Endothelial cell of umbilical vein (primary cell): ENCODE measurements at regions not wholly inside any gene's neighbourhood (a gene's known extent, or its start where the extent isn't known, plus 50 kb on each side); places are given as distances from the start of the nearest gene placed in this dataset.

ENCODE experiments used
- BruUV-seq: library from RNA; stranded (reverse); fragments of 400-500 nt; replicated peaks from 2 replicates; lab custom pipeline; 2021; lab: Mats Ljungman, UMichigan
- CTCF ChIA-PET: fragments of 300-600, 350-600 bp; sonication (Branson Sonifier 250); formaldehyde crosslinking; loops from one replicate; lab custom pipeline; 2021; ENCODE audit warnings: antibody characterized with exemption, inconsistent platforms; lab: Charles Lee
- POLR2A ChIA-PET: fragments of 300-600, 350-600 bp; sonication (Branson Sonifier 250); formaldehyde crosslinking; loops from one replicate; lab custom pipeline; 2021; ENCODE audit warnings: antibody characterized with exemption, inconsistent platforms; lab: Charles Lee
- DNase-seq: peaks from one replicate; pipeline ENCODE4 v3.0.0-alpha.2; 2011; ENCODE audit warnings: low read depth, low spot score
- FAIRE-seq: peaks from 2 replicates; lab custom pipeline; 2011; peaks lifted over from hg19 to GRCh38; lab: Jason Lieb, UNC
- H2AFZ ChIP-seq: 2 replicates; pipeline ENCODE4 v1.6.0; 2012; ENCODE audit warnings: low read depth, low read length, control low read depth, inconsistent platforms
- H3K27ac ChIP-seq: 2 replicates; pipeline ENCODE4 v1.5.1; 2011; ENCODE audit warnings: low read depth, mild to moderate bottlenecking, control low read depth, low read length, moderate library complexity; ENCODE audit not compliant: insufficient read depth
- H3K27me3 ChIP-seq, 2 experiments: 2 replicates each; pipeline versions ENCODE4 v1.6.0 to v1.6.1; 2011; ENCODE audit warnings: low read length in 2 of 2, mixed read lengths in 1 of 2; ENCODE audit not compliant: control insufficient read depth in 2 of 2, insufficient read depth in 2 of 2
- H3K36me3 ChIP-seq, 2 experiments: 2 replicates in 1 of 2; 3 replicates in 1 of 2; pipeline ENCODE4 v1.5.1; 2011; ENCODE audit warnings: low read length in 2 of 2, mild to moderate bottlenecking in 1 of 2, moderate library complexity in 1 of 2; ENCODE audit not compliant: control insufficient read depth in 2 of 2, insufficient read depth in 2 of 2; ENCODE audit errors: extremely low read depth in 1 of 2
- H3K4me1 ChIP-seq: 3 replicates; pipeline ENCODE4 v1.5.1; 2011; ENCODE audit warnings: mild to moderate bottlenecking, low read length; ENCODE audit not compliant: control insufficient read depth, insufficient read depth; ENCODE audit errors: extremely low read depth
- H3K4me2 ChIP-seq: 2 replicates; pipeline ENCODE4 v1.6.1; 2011; ENCODE audit warnings: low read length, control low read depth, mixed read lengths; ENCODE audit not compliant: insufficient read depth
- H3K4me3 ChIP-seq, 3 experiments: fragments of 200-600 bp in 1 of 3; sonication (generic), shearing (Covaris generic) in 1 of 3; replicated peaks in 1 of 3; 2 replicates each; pipeline ENCODE4 v1.5.1; 2011 to 2016; ENCODE audit warnings: control low read depth in 3 of 3, low read length in 3 of 3, mild to moderate bottlenecking in 2 of 3, inconsistent platforms in 1 of 3, low read depth in 1 of 3, moderate library complexity in 1 of 3; ENCODE audit not compliant: insufficient read depth in 1 of 3
- H3K79me2 ChIP-seq: 2 replicates; pipeline ENCODE4 v1.6.0; 2012; ENCODE audit warnings: low read length, inconsistent platforms; ENCODE audit not compliant: control insufficient read depth, insufficient read depth
- H3K9ac ChIP-seq: replicated peaks from 2 replicates; pipeline ENCODE3; 2011; ENCODE audit warnings: low read length, control low read depth; ENCODE audit not compliant: insufficient read depth; ENCODE audit errors: extremely low read depth
- H3K9me1 ChIP-seq: replicated peaks from 3 replicates; pipeline ENCODE4 v1.6.0; 2011; ENCODE audit warnings: mild to moderate bottlenecking, low read length; ENCODE audit not compliant: control insufficient read depth, insufficient read depth; ENCODE audit errors: extremely low read depth
- H3K9me3 ChIP-seq: replicated peaks from 2 replicates; pipeline ENCODE4 v1.5.1; 2012; ENCODE audit warnings: low read length, inconsistent platforms; ENCODE audit not compliant: control insufficient read depth, insufficient read depth
- H4K20me1 ChIP-seq: replicated peaks from 2 replicates; pipeline ENCODE3; 2011; ENCODE audit warnings: mild to moderate bottlenecking, low read length; ENCODE audit not compliant: control insufficient read depth, insufficient read depth; ENCODE audit errors: extremely low read depth
- EZH2 ChIP-seq: IDR thresholded peaks from 2 replicates; pipeline ENCODE4 v1.6.1; 2012; ENCODE audit warnings: borderline replicate concordance, low read depth, mild to moderate bottlenecking, moderate library complexity, low read length, inconsistent platforms; ENCODE audit not compliant: severe bottlenecking
- FOS ChIP-seq: IDR thresholded peaks from 2 replicates; pipeline ENCODE4 v1.6.1; 2011; ENCODE audit warnings: mild to moderate bottlenecking, low read length, moderate library complexity, borderline replicate concordance; ENCODE audit not compliant: insufficient read depth
- GATA2 ChIP-seq: IDR thresholded peaks from 2 replicates; pipeline ENCODE4 v1.7.0; 2011; ENCODE audit warnings: low read depth, mild to moderate bottlenecking, moderate library complexity, mixed read lengths, low read length; ENCODE audit not compliant: insufficient read length, insufficient read depth
- JUN ChIP-seq: IDR thresholded peaks from 2 replicates; pipeline ENCODE4 v1.6.1; 2011; ENCODE audit warnings: borderline replicate concordance, low read depth; ENCODE audit not compliant: insufficient read length, insufficient read depth
- MYC ChIP-seq: IDR thresholded peaks from one replicate; pipeline ENCODE4 v1.6.1; 2011; ENCODE audit warnings: mild to moderate bottlenecking, low read depth, low read length
- POLR2A ChIP-seq: IDR thresholded peaks from 2 replicates; pipeline ENCODE4 v1.6.1; 2012; ENCODE audit warnings: low read depth, mild to moderate bottlenecking, control low read depth, low read length
- POLR2AphosphoS5 ChIP-seq: IDR thresholded peaks from 2 replicates; pipeline ENCODE4 v1.6.1; 2012; ENCODE audit warnings: low read depth, mild to moderate bottlenecking, control low read depth, low read length, moderate library complexity; ENCODE audit not compliant: insufficient read depth
- dilution Hi-C: fragments of 300-500 bp; cut with MboI; formaldehyde crosslinking; loops from one replicate; pipeline ENCODE4 v1.15.0; 2019; ENCODE audit warnings: low sequenced_read_pairs; ENCODE audit not compliant: extremely low pct_ligation_motif_present
- intact Hi-C: fragments of 100-400 bp; cut with micrococcal nuclease; formaldehyde crosslinking; loops from one replicate; pipeline ENCODE4 v1.10.0; 2022
- TF ChIP-seq, protein P1 (sequence below): IDR thresholded peaks from 2 replicates; pipeline ENCODE4 v1.6.1; 2011; ENCODE audit not compliant: insufficient read depth, insufficient read length
- TF ChIP-seq, protein P2 (sequence below), 2 donors: IDR thresholded peaks; 1 replicate in 1 of 2; 2 replicates in 1 of 2; pipeline ENCODE4 v1.5.1; 2011; ENCODE audit warnings: low read length in 2 of 2, mild to moderate bottlenecking in 2 of 2, moderate library complexity in 2 of 2, control low read depth in 1 of 2, inconsistent platforms in 1 of 2, low read depth in 1 of 2; ENCODE audit not compliant: insufficient read depth in 1 of 2; ENCODE audit errors: extremely low read depth in 1 of 2

DNA sequence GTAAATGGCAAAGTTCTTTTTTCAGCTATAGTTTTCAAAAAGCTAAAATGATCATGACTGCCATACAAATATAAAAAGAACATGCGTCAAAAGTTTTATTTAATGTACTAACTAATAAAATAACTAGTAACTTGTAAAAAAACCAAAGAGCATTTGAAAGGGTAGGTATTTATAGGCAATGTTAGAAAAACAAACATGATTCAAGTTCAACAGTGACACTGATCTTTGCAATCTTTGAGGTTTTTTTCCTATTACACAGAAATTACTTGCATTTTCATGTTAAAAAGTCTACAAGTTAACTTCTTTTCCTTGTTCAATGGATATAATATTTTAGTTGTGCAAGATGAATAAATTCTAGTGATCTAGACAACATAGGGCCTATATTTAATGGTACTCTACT, 72.3 kb upstream of the GRID2 start:
- no peak overlapping the region for H3K4me3 ChIP-seq
- H3K9me3 ChIP-seq: no peaks in the 10 kb centered on the region
- no peaks in the 10 kb centered on the region for H3K9me1 ChIP-seq
- CTCF ChIA-PET: no interaction called here
- no peak overlapping the region for H3K27ac ChIP-seq
- dilution Hi-C loops (no loop called here), intact Hi-C loops (no loop called here)
- FAIRE-seq (no peak), DNase-seq (no peak)
- no peak overlapping the region for H3K4me2 ChIP-seq
- no peaks in the 10 kb centered on the region for H3K79me2 ChIP-seq
- POLR2A ChIA-PET: no interaction called here
- H4K20me1 ChIP-seq: no peaks in the 10 kb centered on the region
- no peaks in the 10 kb centered on the region for H3K27me3 ChIP-seq
- H3K9ac ChIP-seq: no peak overlapping the region
- peaks cover 9% of the 10 kb centered on the region for H3K4me1 ChIP-seq
- TF ChIP-seq POLR2AphosphoS5 (no peak), MYC (no peak), GATA2 (no peak), JUN (no peak)
- BruUV-seq: no TSS peak
- no peaks in the 10 kb centered on the region for H3K36me3 ChIP-seq
- H2AFZ ChIP-seq: no peak overlapping the region

DNA sequence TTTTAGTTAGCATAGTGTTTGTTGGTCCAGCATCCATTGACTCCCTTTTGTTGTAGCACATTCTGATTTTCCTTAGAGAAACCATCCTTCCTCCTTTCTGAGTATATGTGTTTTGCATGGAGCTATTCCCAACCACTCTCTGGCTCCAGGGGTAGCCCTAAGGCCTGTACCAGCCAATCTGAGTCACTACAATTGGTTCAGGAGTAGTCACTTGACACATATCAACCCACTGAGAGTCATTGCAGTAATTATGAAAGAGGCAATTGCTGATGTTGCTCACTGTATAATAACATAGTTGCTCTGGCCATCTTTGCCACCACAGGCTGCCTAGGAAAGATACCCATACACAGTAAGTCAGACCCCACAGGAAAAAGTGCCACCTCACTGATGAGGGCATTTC, 71.2 kb upstream of the GRID2 start:
- intact Hi-C loops: no loop called here
- no peaks in the 10 kb centered on the region for H4K20me1 ChIP-seq
- CTCF ChIA-PET: no interaction called here
- H3K27ac ChIP-seq: no peak overlapping the region
- H3K4me3 ChIP-seq: no peak overlapping the region
- peaks cover 9% of the 10 kb centered on the region for H3K4me1 ChIP-seq
- TF ChIP-seq, protein P1, sequence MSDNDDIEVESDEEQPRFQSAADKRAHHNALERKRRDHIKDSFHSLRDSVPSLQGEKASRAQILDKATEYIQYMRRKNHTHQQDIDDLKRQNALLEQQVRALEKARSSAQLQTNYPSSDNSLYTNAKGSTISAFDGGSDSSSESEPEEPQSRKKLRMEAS: no peak
- no peak for TF ChIP-seq GATA2
- TF ChIP-seq FOS: no peak
- TF ChIP-seq JUN: no peak
- TF ChIP-seq, protein P2, sequence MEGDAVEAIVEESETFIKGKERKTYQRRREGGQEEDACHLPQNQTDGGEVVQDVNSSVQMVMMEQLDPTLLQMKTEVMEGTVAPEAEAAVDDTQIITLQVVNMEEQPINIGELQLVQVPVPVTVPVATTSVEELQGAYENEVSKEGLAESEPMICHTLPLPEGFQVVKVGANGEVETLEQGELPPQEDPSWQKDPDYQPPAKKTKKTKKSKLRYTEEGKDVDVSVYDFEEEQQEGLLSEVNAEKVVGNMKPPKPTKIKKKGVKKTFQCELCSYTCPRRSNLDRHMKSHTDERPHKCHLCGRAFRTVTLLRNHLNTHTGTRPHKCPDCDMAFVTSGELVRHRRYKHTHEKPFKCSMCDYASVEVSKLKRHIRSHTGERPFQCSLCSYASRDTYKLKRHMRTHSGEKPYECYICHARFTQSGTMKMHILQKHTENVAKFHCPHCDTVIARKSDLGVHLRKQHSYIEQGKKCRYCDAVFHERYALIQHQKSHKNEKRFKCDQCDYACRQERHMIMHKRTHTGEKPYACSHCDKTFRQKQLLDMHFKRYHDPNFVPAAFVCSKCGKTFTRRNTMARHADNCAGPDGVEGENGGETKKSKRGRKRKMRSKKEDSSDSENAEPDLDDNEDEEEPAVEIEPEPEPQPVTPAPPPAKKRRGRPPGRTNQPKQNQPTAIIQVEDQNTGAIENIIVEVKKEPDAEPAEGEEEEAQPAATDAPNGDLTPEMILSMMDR (IDR thresholded peaks at IDR 0.05; ENCODE audit: extremely low read depth in 1 of 2, insufficient read depth in 1 of 2, low read depth in 1 of 2, low read length in 2 of 2): no peak
- TF ChIP-seq EZH2: no peak
- no peak for TF ChIP-seq MYC
- TF ChIP-seq POLR2A: no peak
- TF ChIP-seq POLR2AphosphoS5: no peak
- no peaks in the 10 kb centered on the region for H3K27me3 ChIP-seq
- no peak overlapping the region for H3K4me2 ChIP-seq
- no peak for FAIRE-seq
- no peaks in the 10 kb centered on the region for H3K9me1 ChIP-seq
- H3K9ac ChIP-seq: no peak overlapping the region
- DNase-seq: no peak
- no peaks in the 10 kb centered on the region for H3K9me3 ChIP-seq
- no peaks in the 10 kb centered on the region for H3K36me3 ChIP-seq
- H2AFZ ChIP-seq: no peak overlapping the region
- POLR2A ChIA-PET: no interaction called here
- no TSS peak for BruUV-seq
- H3K79me2 ChIP-seq: no peaks in the 10 kb centered on the region
- dilution Hi-C loops: no loop called here
